Retina (tissue), 1 donor: ENCODE measurements at regions not wholly inside any gene's neighbourhood (a gene's known extent, or its start where the extent isn't known, plus 50 kb on each side); places are given as distances from the start of the nearest gene placed in this dataset.
"Not testable (repeated sequence)": the region's sequence is repeated elsewhere in the genome, so short reads cannot be mapped to it uniquely, and the experiment has no call there.

Source experiments
- DNase-seq: peaks from one replicate; pipeline ENCODE4 v3.0.0-alpha.2; 2016

GRCh38 chr14:25699981-25700380, 650.0 kb upstream of the STXBP6 start:
- no peak for DNase-seq

GRCh38 chr14:25698111-25698510, 648.2 kb upstream of the STXBP6 start:
- no peak for DNase-seq

GRCh38 chr14:25696176-25696575, 646.2 kb upstream of the STXBP6 start:
- no peak for DNase-seq

- no peak for DNase-seq
These were observed 635.1 kb upstream of the STXBP6 start for GRCh38 chr14:25685004-25685403.

GRCh38 chr14:25680934-25681333, 631.0 kb upstream of the STXBP6 start:
- DNase-seq, result no peak

- not testable (repeated sequence) for DNase-seq
These were observed 630.6 kb upstream of the STXBP6 start for GRCh38 chr14:25680511-25680910.

- DNase-seq, result no peak
These were observed 627.2 kb upstream of the STXBP6 start for GRCh38 chr14:25677111-25677510.

- no peak for DNase-seq
These were observed 617.4 kb upstream of the STXBP6 start for GRCh38 chr14:25667387-25667786.

- no peak for DNase-seq
These were observed 616.9 kb upstream of the STXBP6 start for GRCh38 chr14:25666877-25667276.

- no peak for DNase-seq
These were observed 609.0 kb upstream of the STXBP6 start for GRCh38 chr14:25658988-25659387.

GRCh38 chr14:25630447-25630846, 580.5 kb upstream of the STXBP6 start:
- DNase-seq, result no peak

- no peak for DNase-seq
These were observed 579.0 kb upstream of the STXBP6 start for GRCh38 chr14:25628978-25629377.

- no peak for DNase-seq
These were observed 578.4 kb upstream of the STXBP6 start for GRCh38 chr14:25628390-25628789.

GRCh38 chr14:25626986-25627385, 577.0 kb upstream of the STXBP6 start:
- no peak for DNase-seq

GRCh38 chr14:25622763-25623162, 572.8 kb upstream of the STXBP6 start:
- DNase-seq, result no peak

- DNase-seq, result no peak
These were observed 570.6 kb upstream of the STXBP6 start for GRCh38 chr14:25620515-25620914.

GRCh38 chr14:25615174-25615573, 565.2 kb upstream of the STXBP6 start:
- DNase-seq, result no peak

- DNase-seq, result no peak
These were observed 557.2 kb upstream of the STXBP6 start for GRCh38 chr14:25607192-25607591.

- DNase-seq, result no peak
These were observed 552.2 kb upstream of the STXBP6 start for GRCh38 chr14:25602106-25602505.

- no peak for DNase-seq
These were observed 538.8 kb upstream of the STXBP6 start for GRCh38 chr14:25588751-25589150.

- DNase-seq, result no peak
These were observed 524.8 kb upstream of the STXBP6 start for GRCh38 chr14:25574628-25575325.

GRCh38 chr14:25570483-25570882, 520.5 kb upstream of the STXBP6 start:
- DNase-seq, result no peak

GRCh38 chr14:25557466-25557865, 507.5 kb upstream of the STXBP6 start:
- peak; percentile 65 for DNase-seq

- DNase-seq, result no peak
These were observed 502.9 kb upstream of the STXBP6 start for GRCh38 chr14:25552826-25553225.

GRCh38 chr14:25551674-25552073, 501.7 kb upstream of the STXBP6 start:
- DNase-seq, result no peak
